ENCODE measurements at regions not wholly inside any gene's neighbourhood (a gene's known extent, or its start where the extent isn't known, plus 50 kb on each side); places are given as distances from the start of the nearest gene placed in this dataset.
A peak's percentile ranks its signal among the peaks of the same experiment; 100 is the strongest.

DNA sequence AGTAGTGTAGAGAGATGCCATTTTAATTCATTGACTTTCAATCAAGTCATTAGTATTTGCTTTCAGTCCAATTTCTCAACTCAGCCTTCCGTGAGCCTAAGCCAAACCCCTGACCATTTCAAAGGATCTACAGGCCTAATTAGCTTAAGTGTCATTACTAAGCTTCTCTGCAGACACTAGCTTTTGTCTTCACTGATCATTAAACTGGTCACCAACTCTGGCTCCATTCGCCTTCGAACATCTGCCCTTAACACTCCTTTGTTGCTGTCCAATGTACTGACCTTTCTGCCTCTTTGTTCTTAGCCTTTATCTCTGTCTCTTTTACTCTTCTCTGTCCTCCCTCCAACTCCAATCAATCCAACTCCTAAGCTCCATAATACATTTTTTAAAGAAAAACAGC lies 299.3 kb downstream of the DIRAS2 start:
- DNase-seq (ENCODE audit: low read depth), result peak; percentile 2
- TF ChIP-seq, protein P1, sequence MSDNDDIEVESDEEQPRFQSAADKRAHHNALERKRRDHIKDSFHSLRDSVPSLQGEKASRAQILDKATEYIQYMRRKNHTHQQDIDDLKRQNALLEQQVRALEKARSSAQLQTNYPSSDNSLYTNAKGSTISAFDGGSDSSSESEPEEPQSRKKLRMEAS (IDR thresholded peaks at IDR 0.05; ENCODE audit: low read depth, low read length), result no peak
- TF ChIP-seq MYC (IDR thresholded peaks at IDR 0.05; ENCODE audit: low read depth, low read length) (no peak), POLR2A (IDR thresholded peaks at IDR 0.05; ENCODE audit: extremely low read depth, insufficient read length) (no peak)
- TF ChIP-seq, protein P2, sequence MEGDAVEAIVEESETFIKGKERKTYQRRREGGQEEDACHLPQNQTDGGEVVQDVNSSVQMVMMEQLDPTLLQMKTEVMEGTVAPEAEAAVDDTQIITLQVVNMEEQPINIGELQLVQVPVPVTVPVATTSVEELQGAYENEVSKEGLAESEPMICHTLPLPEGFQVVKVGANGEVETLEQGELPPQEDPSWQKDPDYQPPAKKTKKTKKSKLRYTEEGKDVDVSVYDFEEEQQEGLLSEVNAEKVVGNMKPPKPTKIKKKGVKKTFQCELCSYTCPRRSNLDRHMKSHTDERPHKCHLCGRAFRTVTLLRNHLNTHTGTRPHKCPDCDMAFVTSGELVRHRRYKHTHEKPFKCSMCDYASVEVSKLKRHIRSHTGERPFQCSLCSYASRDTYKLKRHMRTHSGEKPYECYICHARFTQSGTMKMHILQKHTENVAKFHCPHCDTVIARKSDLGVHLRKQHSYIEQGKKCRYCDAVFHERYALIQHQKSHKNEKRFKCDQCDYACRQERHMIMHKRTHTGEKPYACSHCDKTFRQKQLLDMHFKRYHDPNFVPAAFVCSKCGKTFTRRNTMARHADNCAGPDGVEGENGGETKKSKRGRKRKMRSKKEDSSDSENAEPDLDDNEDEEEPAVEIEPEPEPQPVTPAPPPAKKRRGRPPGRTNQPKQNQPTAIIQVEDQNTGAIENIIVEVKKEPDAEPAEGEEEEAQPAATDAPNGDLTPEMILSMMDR (IDR thresholded peaks at IDR 0.05; ENCODE audit: low read depth, low read length), result no peak

DNA sequence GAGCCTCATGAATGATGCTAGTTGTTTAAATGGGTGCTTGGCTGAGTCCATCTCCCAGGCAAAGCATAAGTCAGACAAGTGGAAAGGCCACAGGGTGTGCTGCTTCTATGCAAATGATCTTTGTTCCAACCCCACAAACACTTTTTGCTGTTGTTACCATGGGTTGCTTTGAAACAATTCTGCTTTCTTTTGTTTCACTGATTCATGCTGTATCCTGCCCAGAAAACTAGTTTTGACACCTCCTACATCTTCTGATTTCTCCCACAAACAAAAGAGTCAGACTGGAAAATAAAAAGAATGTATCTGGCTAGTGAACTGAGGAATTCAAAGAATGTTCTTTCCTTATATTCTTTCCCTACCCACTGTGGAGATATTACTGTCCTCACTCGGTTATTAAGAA lies 298.6 kb downstream of the DIRAS2 start:
- TF ChIP-seq POLR2A (IDR thresholded peaks at IDR 0.05; ENCODE audit: extremely low read depth, insufficient read length) (no peak), MYC (IDR thresholded peaks at IDR 0.05; ENCODE audit: low read depth, low read length) (no peak)
- TF ChIP-seq, protein P2 (IDR thresholded peaks at IDR 0.05; ENCODE audit: low read depth, low read length), result no peak
- TF ChIP-seq, protein P1 (IDR thresholded peaks at IDR 0.05; ENCODE audit: low read depth, low read length), result no peak
- no peak overlapping the region for H3K4me3 ChIP-seq (ENCODE audit: low read depth, low read length)
- DNase-seq (ENCODE audit: low read depth), result no peak

More for the DNA sequence above, 299.3 kb downstream of the DIRAS2 start:
- no peak overlapping the region for H3K4me3 ChIP-seq (ENCODE audit: low read depth, low read length)

DNA sequence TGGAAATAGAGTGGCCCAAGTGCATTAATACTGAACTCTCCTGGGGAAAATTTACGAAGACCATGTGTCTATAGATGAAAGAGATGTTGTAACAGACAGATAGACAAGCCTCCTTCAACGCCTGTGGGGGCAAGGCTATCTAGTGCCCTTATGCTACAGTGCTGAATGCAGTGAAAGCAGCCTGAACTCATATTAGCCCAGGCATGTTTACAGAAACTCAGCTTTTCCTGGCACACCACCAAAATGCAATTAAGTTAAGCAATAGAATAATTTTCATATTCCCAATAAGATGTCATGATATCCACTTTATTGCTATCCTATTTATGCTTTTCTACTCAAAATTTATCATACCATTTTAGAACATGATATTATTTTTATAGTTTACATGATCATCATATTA lies 277.0 kb downstream of the DIRAS2 start:
- TF ChIP-seq, protein P2 (IDR thresholded peaks at IDR 0.05; ENCODE audit: low read depth, low read length), result no peak
- TF ChIP-seq POLR2A (IDR thresholded peaks at IDR 0.05; ENCODE audit: extremely low read depth, insufficient read length) (no peak), MYC (IDR thresholded peaks at IDR 0.05; ENCODE audit: low read depth, low read length) (no peak)
- TF ChIP-seq, protein P1 (IDR thresholded peaks at IDR 0.05; ENCODE audit: low read depth, low read length), result no peak
- H3K4me3 ChIP-seq (ENCODE audit: low read depth, low read length), result no peak overlapping the region
- DNase-seq (ENCODE audit: low read depth), result no peak

DNA sequence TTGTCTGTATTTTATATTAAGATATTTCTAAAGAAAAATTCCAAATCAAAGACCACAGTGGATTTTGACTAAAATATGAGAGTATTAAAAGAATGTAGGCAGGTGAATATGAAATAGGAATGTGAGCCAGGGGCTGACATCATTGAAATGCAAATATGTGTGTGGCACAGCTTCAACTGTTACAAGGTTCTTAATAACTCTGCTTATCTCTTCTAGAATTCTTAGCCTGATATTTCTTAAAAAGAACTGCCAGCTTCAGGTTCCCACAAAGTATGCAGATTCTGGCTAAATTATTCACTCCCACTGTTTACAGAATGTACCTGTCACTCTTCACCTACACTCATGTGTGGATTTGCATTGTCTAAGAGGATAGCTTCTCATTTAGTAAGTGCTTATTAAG lies 274.4 kb downstream of the DIRAS2 start:
- TF ChIP-seq MYC (IDR thresholded peaks at IDR 0.05; ENCODE audit: low read depth, low read length) (no peak), POLR2A (IDR thresholded peaks at IDR 0.05; ENCODE audit: extremely low read depth, insufficient read length) (no peak)
- TF ChIP-seq, protein P2 (IDR thresholded peaks at IDR 0.05; ENCODE audit: low read depth, low read length), result no peak
- TF ChIP-seq, protein P1 (IDR thresholded peaks at IDR 0.05; ENCODE audit: low read depth, low read length), result no peak
- no peak for DNase-seq (ENCODE audit: low read depth)
- H3K4me3 ChIP-seq (ENCODE audit: low read depth, low read length), result no peak overlapping the region

DNA sequence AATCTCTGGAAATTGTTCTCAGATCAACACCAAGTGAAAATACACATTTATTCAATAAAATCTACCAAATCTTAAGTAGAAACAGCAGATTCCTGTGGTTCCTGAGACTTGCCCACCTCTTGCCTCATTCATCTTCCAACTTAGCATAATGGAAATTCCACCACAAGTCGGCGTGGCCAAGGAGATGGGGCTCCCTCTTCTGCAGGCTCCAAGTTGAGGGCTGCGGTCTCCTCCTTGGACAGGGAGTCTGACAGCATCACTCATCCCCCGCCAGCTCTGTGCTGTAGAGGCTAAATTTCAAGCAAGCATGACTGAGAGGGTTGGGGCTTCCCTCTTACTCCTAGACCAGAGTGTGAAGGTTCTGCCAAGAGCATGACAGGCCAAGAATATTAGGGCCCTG lies 273.7 kb downstream of the DIRAS2 start:
- H3K4me3 ChIP-seq (ENCODE audit: low read depth, low read length), result no peak overlapping the region
- TF ChIP-seq, protein P2 (IDR thresholded peaks at IDR 0.05; ENCODE audit: low read depth, low read length), result no peak
- TF ChIP-seq POLR2A (IDR thresholded peaks at IDR 0.05; ENCODE audit: extremely low read depth, insufficient read length), result no peak
- no peak for TF ChIP-seq MYC (IDR thresholded peaks at IDR 0.05; ENCODE audit: low read depth, low read length)
- TF ChIP-seq, protein P1 (IDR thresholded peaks at IDR 0.05; ENCODE audit: low read depth, low read length), result no peak
- no peak for DNase-seq (ENCODE audit: low read depth)
